CD4-positive, alpha-beta T cell treated with Interleukin-4 for 1 hour (primary cell): ENCODE measurements at regions not wholly inside any gene's neighbourhood (a gene's known extent, or its start where the extent isn't known, plus 50 kb on each side); places are given as distances from the start of the nearest gene placed in this dataset.

Experiments used
- DNase-seq, 2 donors: peaks; one replicate each; pipeline ENCODE4 v3.0.0-alpha.2; 2020 to 2022

DNA sequence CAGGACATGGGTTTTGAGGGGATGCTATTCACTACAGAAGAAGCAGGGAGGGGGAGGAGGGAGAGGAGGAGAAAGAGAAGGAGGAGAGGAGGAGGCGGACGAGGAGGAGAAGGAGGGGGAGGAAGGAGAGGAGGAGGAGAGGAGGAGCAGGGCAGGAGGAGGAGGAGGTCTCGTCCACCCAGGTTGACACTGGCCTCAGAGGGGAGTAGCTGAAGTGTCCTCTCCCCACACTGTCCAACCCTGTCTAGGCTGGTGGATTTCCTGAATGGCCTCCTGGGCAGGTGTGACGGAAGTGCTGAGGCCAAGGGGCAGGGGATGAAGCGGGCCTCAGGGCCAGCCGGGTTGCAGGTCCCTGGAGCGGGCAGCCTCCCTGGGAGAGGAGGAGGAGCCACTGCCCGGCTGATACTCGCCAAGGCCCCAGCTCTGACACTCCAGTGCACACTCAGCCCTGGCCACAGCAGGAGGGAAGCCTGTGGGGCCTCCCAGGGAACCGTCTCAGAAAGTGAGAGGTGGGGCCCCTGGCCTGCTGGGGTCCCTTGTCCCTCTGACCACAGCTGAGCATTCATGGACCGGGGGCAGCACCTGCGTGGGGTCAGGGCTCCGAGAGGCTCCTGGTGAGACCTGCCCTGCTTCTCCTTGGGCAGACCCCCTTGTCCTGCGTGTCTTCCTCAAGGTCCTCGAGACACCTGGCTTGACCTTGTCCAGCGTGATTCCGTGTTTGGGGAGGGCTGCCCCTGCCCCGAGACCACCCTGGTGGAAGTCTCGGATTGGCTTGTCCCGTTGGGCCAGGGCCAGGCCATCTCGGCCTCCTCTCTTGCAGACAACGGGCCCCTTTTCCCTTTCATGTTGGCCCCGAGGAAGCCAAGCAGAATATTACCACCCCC is 200.6 kb upstream of the CIBAR2 start:
- DNase-seq, result no peak

DNA sequence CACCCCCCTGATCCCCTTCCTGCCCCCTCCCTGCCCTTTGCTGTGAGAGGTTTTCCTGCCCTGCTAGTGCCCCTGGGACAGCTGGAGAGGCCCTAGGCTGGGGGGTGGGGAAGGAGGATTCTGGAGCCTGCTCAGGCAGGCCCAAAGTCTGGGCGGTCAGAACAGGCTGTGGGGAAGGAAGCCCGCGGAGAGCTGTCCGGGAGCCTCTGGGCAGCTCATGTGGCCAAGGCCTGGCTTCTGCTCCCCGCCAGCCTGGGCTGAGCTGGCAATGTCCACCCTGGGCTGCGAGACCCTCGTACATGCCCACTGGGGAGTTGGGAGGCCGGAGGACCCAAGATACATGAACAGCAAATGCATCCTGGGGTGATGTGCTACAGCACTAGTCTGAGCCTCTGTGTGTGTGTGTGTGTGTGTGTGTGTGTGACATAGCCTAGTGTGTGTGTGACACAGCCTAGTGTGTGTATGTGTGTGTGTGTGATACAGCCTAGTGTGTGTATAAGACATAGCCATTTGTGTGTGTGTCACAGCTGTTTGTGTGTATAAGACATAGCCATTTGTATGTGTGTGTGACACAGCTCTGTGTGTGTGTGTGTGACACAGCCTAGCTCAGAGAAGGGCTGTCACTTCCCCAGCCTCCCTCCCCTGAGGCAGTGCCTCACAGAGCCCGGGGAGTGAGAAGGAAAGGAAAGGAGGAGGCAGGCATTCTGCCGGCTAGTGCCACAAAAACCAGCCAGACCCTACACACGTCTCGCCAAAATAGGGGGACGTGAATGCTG is 201.4 kb upstream of the CIBAR2 start:
- no peak for DNase-seq

DNA sequence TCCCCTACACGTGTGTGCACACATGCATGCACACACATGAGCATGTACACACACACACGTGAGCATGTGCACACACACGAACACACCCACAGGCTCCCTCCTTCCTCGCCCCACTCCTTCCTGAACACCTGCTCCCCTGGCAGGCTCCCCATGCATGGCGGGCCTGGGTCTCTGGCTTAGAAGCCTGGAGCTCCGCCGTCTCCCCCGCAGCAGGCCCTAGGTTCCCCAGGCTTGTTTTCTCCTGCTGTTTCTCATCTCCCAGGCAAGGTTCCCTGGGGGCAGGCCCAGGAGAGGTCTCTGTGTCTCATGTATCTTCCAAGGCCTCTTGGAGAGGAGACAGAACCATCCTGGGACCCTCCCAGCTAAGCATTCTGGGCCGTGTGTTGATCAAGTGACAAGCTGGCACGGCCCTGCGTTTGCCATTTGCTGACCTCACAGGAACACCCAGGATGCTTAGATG is 202.3 kb upstream of the CIBAR2 start:
- no peak for DNase-seq

DNA sequence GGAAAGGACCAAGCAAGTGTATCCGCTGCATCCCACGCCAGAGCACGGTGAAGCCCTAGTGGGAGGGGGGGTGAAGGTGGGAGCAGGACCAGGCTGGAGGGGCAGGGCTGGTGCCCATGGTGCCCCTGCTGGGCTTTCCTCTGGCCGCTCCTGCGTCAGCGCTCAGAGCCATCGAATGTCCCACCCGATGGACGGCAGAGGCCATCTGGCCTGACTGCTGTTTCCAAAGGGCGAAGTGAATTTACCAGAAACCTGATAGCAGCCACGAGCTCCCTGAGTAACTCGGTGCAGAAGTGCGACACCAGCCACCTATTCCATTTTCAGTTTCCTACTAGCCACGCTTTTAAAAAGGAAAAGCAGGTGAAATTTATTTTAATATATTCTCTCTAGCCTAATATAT is 203.6 kb upstream of the CIBAR2 start:
- DNase-seq, result no peak

DNA sequence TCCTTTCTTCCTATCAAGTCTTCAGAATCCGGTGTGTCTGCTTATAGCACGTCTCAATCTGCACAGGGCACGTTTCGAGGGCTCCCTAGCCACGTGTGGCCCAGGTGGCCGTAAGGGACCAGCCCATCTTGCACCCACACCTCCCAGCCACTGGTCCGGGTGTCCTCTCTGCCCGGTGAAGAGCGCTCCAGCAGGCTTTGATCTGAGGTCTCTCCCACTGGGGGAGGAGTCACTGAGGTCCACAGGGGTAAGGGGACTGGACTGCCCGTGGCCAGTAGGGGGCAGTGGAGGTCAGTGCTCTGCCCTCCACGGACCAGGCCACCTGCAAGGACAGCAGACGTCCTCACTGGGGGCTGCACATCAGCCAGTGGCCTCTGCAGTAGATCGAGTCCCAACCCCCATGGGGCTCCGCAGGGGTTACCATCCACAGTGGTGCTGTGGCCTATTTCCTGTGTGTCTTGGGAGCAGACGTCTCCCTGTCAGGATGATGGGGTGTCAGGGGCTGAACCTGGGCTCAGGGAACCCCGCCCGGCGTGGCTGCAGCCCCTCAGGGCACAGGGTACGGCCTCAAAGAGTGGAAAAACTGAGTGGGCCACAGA is 204.1 kb upstream of the CIBAR2 start:
- DNase-seq, result peak; percentile 20 to 35

DNA sequence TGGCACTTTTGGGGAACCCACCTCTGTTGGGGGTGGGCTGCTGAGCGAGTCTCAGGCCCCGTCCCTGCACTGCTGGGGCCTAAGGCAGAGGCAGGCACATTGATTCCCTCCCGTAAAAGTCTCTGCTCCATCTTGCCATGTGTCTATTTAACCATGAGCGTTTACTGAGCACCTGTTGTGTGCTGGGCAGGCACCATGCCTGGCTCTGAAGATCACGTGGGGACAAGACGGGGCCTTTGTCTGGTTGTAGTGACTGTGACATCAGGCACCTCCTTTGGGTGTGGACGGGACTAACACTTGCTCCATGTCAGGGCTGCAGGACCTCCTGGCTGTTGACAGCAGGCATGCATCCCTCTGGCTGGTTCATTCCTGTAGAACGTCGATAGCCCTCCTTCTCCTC is 204.7 kb upstream of the CIBAR2 start:
- no peak for DNase-seq

DNA sequence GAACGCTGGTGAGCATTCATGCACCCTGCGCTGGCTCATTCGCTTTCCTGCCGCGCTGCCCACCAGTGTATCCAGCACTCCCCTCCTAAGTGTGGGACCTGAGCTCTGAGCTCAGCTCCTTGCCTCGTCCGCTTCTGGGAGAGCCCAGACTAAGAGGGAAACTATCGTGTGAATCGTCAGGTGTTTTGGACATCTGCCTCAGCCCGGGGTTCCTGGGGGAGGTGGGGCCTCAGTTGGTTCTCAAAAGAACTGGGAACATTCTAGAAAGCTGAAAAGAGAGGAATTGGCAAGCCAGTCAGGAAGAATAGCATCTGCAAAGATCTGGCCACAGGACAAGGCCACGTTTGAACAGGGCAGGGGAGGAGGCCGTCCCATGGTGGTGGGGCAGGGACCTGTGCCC is 205.4 kb upstream of the CIBAR2 start:
- DNase-seq, result no peak

DNA sequence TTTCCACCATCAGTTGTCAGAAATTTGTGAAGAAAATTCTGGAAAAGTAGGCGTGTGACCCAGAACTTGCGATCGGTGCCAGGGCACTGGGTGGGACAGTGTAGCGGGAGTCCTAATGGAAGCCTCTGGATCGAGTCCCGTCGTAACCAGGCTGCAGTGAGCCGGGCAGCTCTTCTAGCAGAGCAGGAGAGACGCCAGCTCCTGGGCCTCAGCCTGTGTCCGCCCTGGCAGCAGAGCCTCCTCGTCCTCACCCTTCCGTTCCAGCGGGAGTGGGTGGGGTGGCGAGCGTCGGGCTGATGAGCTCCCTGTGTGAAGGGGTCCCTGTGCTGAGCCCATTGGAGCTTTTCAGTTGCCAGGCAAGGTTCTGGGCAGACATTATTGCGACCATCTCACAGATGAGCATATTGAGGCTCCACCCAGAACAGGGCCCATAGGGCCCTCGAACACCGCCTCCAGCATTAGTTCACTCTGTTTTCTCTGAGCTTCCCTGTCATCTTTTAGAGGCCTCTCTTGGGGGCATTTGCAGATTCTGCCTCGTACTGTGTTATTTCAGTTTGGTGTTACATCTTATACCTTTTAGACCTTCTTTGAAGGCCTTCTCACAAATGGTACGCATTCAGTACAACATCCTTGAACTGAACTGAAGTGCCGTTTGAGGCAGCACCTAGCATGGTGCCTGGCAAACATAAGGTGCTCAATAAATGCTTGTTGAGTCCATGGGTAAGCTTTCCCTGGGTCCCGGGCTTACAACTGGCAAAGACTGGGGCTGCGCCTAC is 207.1 kb upstream of the CIBAR2 start:
- no peak for DNase-seq

DNA sequence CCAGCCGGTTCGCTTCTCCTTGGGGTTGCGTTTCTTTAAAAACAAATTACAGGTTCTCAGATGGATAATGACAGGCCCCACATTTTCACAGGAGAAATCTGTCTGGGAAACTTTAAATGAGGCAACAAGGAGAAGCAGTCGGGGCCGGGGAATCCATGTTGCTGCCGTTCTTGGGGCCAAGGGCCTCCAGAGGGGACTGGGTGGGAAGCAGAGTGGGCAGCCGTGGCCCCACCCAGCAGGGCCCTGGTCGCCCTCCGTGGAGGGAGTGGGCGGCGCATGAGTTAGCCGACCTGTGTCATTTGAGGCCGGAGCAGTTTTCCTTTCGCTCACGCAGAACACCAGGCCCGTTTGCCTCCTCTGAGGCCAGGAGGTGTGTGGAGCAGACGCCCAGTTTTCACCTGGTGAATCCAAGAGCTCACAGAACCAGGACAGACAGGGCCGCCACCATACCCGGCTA is 207.7 kb upstream of the CIBAR2 start:
- DNase-seq, result no peak

DNA sequence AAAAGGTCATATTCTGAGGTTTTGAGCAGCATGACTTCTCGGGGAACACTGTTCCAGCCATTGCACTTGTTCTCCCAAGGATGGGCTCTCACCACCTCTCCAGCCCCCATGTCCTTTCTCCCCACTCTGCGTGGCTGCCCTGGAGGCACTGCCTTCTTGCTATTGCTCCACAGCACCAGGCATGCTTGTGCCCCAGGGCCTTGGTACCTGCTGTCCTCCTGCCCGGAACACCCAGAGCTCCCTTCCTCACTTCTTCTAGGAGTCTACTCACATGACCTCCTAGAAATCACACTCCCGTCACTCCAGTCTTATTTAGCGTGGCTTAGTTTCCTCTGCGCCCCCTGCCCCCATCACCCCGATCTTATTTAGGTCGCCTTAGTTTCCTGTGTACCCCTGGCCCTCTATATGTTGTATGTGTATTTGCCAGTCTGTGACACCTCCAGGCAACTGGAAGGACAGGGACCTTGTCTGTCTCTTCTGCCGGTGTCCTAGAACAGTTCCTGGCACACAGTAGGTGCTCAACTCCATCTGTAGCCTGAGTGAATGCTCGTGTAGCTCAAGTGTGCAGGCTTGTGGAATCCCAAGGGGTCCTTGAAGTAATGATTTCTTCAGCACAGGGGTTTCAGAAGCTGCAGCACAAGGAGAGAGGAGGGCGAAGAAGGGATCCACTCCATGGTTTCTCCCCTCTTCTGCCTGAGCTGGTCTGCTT is 208.6 kb upstream of the CIBAR2 start:
- no peak for DNase-seq

DNA sequence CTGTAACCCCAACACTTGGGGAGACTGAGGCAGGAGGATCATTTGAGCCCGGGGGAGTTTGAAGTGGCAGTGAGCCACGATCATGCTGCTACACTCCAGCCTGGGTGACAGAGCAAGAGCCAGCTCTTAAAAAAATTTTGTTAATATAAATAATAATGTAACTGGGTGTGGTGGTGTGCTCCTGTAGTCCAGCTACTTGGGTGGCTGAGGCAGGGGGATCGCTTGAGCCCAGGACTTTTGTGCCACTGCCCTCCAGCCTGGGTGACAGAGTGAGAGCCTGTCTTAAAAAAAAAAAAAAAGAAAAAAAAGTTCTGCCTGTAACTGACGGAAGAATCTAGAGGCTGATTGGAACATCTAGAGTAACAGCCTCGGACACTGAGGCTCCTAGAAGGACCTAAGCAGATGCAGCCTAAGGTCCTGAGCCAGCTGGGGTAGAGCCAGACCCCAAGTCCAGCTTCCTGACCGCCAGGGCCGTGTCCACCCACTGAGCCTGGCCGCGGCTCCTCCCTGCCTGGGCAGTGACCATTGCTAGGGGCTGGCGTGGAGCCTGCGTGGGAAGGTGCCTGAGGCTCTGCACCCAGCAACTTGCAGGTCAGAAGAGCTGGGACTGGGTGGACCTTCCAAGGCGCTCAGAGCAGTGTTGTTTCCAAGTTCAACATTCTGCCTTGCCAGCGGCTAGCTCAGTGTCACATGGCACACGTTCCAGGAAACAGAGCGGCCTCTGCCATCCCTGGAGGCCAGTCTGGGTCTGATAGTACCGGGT is 209.4 kb upstream of the CIBAR2 start:
- no peak for DNase-seq

DNA sequence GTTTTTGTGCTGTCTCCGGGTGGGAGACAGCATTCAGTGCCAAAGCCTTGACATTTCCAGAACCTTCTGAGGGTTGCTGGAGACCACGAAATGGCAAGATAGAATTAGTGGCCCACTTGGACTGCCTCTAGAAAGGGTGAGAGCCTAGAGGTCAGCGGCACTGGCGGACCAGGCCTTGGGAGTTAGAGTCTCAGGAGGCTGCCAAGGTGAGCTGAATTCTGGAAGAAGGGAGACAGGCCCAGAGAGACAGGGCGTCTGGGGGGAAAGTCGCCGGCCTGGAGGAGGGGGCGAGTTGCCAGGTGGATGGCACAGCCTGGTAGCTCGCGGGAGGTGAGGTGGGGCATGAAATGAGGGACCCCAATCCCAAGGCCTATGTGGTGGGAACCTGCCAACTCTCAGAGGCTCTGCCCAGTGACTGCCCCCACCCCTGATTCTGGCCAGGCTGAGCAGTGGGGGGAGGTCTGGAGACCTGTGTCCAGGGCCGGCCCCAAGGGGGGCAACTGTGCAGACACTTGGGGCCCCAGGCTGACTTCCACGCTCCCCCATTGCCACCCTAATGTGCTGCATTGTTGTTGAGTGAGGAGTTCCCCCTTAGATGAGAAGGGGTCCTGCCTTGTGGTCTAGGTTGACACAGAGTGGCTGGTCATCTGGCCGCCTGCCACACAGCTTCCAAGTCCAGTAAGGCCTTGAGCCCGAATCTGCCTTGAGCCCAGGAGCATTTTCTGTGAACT is 211.1 kb upstream of the CIBAR2 start:
- DNase-seq, result no peak

DNA sequence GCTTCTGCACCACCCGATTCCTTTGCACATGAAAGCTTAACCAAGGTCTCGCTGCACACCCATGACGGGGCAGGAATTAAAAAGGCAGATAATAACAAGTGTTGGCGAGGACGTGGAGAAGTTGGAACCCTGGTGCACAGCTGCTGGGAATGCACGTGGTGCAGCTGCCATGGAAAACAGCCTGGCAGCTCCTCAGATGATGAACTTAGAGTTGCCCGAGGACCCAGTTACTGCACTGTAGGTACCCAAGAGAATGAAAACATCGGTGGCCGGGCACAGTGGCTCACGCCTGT is 211.6 kb upstream of the CIBAR2 start:
- no peak for DNase-seq

DNA sequence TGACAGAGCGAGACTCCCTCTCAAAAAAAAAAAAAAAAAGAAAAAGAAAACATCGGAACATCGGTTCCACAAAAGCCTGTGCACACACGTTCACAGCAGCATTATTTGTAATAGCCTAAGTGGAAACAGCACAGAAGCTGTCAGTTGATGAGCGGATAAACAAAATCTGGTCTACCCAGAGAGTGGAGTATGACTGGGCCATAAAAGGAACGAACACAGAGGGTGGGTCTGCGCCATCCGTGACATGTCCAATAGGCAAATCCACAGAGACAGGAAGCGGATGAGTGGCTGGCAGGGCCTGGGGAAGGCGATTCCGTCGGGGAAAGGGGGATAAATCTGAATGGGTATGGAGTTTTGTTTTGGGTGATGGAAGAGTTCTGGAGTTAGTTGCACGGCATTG is 212.2 kb upstream of the CIBAR2 start:
- DNase-seq, result no peak

DNA sequence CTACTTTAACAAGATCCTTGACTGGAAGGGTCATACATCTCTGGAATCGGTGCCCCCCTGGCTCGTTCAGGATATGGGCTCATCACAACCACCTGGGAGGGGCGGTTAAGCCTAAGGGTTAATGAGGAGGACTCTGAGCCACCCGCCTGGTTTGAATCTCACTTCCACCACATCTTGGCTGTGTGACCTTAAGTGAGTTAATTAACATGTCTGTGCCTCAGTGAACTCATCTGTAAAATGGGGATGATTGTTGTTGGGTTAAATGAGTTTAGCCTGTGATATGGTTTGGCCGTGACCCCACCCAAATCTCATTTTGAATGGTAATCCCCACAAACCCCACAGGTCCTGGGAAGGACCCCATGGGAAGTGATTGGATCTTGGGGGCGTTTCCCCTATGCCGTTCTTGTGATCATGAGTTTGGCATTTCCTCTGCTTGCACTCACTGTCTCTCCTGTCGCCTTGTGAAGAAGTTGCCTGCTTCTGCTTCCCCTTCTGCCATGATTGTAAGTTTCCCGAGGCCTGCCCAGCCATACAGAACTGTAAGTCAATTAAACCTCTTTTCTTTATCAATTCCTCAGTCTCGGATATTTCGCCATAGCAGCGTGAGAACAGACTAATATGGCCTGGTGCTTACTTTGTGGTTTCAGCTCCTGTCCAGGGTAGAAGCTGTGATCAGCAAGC is 214.0 kb upstream of the CIBAR2 start:
- DNase-seq, result no peak

DNA sequence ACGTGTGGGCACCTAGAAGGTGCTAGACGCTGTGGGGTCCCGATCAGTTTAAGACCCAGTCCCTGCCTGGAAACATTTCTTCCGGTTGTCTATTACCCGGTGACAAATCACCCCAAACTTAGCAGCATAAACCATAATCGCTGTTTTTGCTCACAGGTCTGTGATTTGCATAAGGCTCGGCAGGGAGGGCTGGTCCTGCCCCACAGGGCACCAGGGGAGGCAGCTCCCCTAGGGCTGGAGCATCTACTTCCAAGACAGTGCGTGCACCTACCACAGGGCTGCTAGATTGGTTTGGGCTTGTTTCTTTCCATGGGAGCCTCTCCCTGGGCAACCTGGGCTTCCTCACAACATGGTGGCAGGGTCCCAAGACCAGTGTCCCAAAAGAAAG is 214.5 kb upstream of the CIBAR2 start:
- no peak for DNase-seq

DNA sequence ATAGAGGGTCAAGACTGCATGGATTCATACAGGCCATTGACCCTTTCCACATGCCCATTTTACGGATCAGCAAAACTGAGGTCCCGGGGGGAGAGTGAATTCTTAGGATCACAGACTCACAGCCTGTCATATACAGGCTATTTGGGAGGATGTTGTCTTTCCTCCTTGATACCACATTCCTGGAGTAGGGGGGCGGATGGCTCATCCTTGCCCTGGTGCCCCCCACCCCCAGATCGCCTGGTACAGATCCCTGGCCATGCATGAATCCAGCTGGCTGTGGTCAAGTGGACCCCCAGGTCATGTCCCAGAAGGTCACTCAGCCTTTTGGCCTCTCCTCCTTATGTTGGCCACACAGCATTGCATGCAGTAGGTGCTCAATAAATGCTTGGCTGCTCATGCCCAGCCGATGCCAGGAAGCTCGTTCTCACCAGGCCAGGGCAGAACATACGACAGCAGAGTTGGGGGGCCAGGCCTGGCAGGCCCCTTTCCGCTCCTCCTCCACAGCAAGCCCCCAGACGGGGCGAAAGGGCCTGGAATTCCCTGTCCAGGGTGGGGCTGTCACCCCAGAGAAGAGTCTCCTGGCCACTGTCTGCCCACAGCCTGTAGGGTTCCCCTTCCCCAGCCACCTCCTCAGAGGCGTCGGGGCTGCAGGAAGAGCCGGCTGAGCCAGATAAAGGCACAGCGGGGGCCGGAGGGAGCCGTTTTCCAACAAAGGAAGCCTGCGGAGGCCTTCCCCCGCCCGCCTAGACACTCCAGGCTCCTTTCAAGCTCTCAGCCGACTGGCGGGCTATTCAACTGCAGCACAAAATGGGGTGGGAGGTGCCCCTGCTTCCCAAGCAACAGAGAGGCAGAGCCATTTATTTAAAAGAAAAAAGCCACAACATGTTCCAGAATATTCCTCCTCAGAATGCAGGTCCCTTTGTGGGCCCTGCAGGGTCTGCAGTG is 215.7 kb upstream of the CIBAR2 start:
- DNase-seq, result no peak

DNA sequence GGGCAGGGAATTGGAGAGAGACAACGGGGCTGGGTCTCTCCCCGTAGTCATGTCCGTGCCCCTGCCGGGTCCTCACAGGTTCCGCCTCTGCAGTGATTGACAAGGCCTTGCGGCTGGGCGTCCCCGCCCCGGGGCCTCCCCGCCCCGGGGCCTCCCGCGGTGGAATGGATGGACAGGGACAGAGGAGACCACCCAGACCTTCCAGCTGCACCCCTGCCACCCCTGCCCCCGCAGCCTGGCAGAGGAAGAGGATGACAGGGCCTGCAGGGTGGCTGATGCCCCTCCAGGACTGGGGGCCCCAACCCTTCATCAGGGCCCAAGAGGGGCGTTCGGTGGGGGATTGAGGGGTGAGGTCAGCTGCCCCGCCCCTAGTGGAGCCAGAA is 216.4 kb upstream of the CIBAR2 start:
- DNase-seq, result no peak
